ENCODE measurements at regions not wholly inside any gene's neighbourhood (a gene's known extent, or its start where the extent isn't known, plus 50 kb on each side); places are given as distances from the start of the nearest gene placed in this dataset.
"Not testable (repeated sequence)": the region's sequence is repeated elsewhere in the genome, so short reads cannot be mapped to it uniquely, and the experiment has no call there.

DNA sequence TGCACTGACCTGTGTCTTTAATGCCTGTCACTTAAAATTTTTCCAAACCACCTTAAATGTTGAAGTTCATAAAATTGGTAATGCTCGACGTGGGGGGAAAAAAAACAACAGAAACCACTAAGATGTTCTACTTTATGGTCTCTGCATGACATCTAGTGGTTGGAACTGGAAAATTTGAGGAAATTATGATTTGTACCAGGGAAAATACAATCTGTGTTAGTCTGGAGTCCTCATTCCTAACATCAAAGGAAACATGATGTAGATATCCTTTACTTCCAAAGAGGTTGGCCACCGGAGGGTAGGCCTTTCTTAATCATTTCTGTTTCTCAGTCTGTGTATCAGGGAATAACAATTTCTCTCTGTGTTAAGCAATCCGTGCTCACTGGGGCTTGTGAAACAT, 941.0 kb downstream of the LTN1 start:
- TF ChIP-seq, protein P1, sequence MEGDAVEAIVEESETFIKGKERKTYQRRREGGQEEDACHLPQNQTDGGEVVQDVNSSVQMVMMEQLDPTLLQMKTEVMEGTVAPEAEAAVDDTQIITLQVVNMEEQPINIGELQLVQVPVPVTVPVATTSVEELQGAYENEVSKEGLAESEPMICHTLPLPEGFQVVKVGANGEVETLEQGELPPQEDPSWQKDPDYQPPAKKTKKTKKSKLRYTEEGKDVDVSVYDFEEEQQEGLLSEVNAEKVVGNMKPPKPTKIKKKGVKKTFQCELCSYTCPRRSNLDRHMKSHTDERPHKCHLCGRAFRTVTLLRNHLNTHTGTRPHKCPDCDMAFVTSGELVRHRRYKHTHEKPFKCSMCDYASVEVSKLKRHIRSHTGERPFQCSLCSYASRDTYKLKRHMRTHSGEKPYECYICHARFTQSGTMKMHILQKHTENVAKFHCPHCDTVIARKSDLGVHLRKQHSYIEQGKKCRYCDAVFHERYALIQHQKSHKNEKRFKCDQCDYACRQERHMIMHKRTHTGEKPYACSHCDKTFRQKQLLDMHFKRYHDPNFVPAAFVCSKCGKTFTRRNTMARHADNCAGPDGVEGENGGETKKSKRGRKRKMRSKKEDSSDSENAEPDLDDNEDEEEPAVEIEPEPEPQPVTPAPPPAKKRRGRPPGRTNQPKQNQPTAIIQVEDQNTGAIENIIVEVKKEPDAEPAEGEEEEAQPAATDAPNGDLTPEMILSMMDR (IDR thresholded peaks at IDR 0.05) = not testable (repeated sequence)
- TF ChIP-seq EZH2 (IDR thresholded peaks at IDR 0.05; ENCODE audit: borderline replicate concordance, insufficient read depth, low read depth, low read length, poor library complexity, severe bottlenecking) = not testable (repeated sequence)
